ENCODE measurements at regions not wholly inside any gene's neighbourhood (a gene's known extent, or its start where the extent isn't known, plus 50 kb on each side); places are given as distances from the start of the nearest gene placed in this dataset.

- TF ChIP-seq, protein P1, sequence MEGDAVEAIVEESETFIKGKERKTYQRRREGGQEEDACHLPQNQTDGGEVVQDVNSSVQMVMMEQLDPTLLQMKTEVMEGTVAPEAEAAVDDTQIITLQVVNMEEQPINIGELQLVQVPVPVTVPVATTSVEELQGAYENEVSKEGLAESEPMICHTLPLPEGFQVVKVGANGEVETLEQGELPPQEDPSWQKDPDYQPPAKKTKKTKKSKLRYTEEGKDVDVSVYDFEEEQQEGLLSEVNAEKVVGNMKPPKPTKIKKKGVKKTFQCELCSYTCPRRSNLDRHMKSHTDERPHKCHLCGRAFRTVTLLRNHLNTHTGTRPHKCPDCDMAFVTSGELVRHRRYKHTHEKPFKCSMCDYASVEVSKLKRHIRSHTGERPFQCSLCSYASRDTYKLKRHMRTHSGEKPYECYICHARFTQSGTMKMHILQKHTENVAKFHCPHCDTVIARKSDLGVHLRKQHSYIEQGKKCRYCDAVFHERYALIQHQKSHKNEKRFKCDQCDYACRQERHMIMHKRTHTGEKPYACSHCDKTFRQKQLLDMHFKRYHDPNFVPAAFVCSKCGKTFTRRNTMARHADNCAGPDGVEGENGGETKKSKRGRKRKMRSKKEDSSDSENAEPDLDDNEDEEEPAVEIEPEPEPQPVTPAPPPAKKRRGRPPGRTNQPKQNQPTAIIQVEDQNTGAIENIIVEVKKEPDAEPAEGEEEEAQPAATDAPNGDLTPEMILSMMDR (IDR thresholded peaks at IDR 0.05; ENCODE audit: insufficient read depth, low read depth, low read length, missing control alignments): no peak
- no peak for DNase-seq (ENCODE audit: low read depth)
- H3K4me3 ChIP-seq (ENCODE audit: low read length): no peak overlapping the region
Measured at GRCh38 chr18:62655520-62656219, 59.7 kb upstream of the PHLPP1 start.

DNA sequence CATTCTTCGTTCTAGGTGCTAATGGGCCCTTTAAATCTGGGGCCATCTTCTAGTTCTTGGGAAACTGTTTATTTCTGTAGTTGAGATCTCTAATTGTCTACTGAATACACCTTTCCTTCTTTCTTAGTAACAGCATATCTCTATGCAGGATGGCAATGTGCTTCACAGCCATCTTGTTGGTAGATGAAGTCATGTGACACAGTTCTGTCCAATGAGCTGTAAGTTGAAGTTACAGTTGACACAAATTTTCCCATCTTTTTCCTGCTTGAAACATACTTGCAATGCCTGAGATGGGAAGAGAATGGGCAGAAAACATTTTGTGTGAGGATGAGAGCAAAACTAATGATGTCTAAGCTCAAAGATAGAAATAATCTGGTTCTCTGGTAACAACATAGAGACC is 57.3 kb upstream of the PHLPP1 start:
- TF ChIP-seq, protein P1 (IDR thresholded peaks at IDR 0.05; ENCODE audit: insufficient read depth, low read depth, low read length, missing control alignments): no peak
- no peak for DNase-seq (ENCODE audit: low read depth)

DNA sequence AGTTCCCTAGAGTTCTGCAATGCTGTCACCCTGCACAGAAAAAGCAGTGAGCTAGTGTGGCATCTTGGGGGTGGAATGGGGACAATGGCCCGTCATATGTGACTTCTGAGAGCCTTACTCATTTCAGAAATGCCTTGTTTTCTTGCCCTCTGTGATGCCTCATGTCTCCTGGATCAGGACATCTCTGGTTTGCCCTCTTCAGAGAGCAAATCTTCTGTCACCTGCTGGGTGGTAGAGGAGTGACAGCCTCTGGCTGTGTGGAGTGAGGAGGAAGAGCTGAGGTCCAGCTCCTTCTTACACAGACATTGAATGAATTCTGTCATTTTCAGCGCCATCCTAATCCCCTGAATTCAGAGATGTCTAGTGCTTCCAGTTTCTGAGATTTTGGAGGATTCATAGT is 55.6 kb upstream of the PHLPP1 start:
- no peak for DNase-seq (ENCODE audit: low read depth)
- TF ChIP-seq, protein P1 (IDR thresholded peaks at IDR 0.05; ENCODE audit: insufficient read depth, low read depth, low read length, missing control alignments): peak; percentile 7
- no peak overlapping the region for H3K4me3 ChIP-seq (ENCODE audit: low read length)

More for the DNA sequence above, 57.3 kb upstream of the PHLPP1 start:
- no peak overlapping the region for H3K4me3 ChIP-seq (ENCODE audit: low read length)

GRCh38 chr18:62660691-62661090 is 54.6 kb upstream of the PHLPP1 start:
- no peak overlapping the region for H3K4me3 ChIP-seq (ENCODE audit: low read length)
- TF ChIP-seq, protein P1 (IDR thresholded peaks at IDR 0.05; ENCODE audit: insufficient read depth, low read depth, low read length, missing control alignments): no peak
- no peak for DNase-seq (ENCODE audit: low read depth)

- no peak overlapping the region for H3K4me3 ChIP-seq (ENCODE audit: low read length)
- peak; percentile 67 for DNase-seq (ENCODE audit: low read depth)
- TF ChIP-seq, protein P1 (IDR thresholded peaks at IDR 0.05; ENCODE audit: insufficient read depth, low read depth, low read length, missing control alignments): no peak
Measured at GRCh38 chr18:62663731-62664336, 51.5 kb upstream of the PHLPP1 start.

- TF ChIP-seq, protein P1 (IDR thresholded peaks at IDR 0.05; ENCODE audit: insufficient read depth, low read depth, low read length, missing control alignments): no peak
- DNase-seq (ENCODE audit: low read depth): no peak
- no peak overlapping the region for H3K4me3 ChIP-seq (ENCODE audit: low read length)
Measured at GRCh38 chr18:62664414-62664813, 50.9 kb upstream of the PHLPP1 start.

- TF ChIP-seq, protein P1 (IDR thresholded peaks at IDR 0.05; ENCODE audit: insufficient read depth, low read depth, low read length, missing control alignments): no peak
- H3K4me3 ChIP-seq (ENCODE audit: low read length): no peak overlapping the region
- DNase-seq (ENCODE audit: low read depth): no peak
Measured at GRCh38 chr18:62665188-62665587, 50.2 kb upstream of the PHLPP1 start.

Data from epithelial cell of esophagus (primary cell).